Activated gamma-delta T cell (primary cell): ENCODE measurements at regions not wholly inside any gene's neighbourhood (a gene's known extent, or its start where the extent isn't known, plus 50 kb on each side); places are given as distances from the start of the nearest gene placed in this dataset.

Experiments
- DNase-seq: peaks from one replicate; lab custom pipeline; 2025; lab: John Stamatoyannopoulos, UW

- no peak for DNase-seq
Measured at GRCh38 chr3:182460303-182460702, 333.0 kb upstream of the ATP11B start.

- DNase-seq: no peak
Measured at GRCh38 chr3:182462152-182462551, 331.2 kb upstream of the ATP11B start.

GRCh38 chr3:182464513-182465145 lies 328.7 kb upstream of the ATP11B start:
- no peak for DNase-seq

DNA sequence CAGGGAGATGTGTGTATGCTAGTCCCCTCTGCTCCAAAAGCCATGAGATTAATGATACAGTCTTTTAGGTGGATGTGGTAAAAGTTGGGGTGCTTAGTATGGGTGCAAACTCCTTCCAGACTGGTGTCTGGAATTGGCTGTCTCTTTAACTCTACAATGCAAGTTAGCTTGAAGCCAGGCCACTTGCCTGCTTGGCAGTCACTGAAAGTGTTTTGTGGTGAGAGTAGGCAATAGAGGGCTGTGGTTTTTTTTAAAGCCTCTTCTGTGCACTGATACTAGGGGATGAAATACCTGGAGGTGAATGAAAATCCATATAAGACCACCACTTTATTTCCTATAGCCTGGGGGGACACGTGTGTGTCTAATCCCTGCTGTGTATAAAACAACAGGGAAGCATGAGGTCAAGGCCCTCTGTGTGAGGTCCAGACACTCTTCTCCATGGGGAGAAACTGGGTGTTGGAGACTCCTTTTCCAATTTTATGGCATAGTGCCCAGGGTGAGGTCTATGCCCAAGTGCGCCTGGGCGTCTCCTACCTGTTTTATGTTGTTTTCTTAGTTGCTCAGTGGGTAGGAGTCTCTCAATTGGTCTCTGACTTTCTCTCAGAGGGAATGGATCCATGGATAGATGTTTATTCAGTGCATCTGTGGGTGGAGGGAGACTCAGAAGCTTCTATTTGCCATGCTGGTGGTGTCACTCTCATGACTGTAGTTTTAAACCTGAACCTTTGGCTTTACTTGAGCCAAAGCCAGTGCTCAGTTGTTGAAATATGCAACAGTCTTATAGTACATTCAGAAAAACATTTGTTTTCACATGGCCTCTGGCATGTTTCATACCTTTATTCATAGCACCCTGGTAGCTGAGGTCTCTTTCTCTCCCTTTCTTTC lies 327.8 kb upstream of the ATP11B start:
- no peak for DNase-seq

DNA sequence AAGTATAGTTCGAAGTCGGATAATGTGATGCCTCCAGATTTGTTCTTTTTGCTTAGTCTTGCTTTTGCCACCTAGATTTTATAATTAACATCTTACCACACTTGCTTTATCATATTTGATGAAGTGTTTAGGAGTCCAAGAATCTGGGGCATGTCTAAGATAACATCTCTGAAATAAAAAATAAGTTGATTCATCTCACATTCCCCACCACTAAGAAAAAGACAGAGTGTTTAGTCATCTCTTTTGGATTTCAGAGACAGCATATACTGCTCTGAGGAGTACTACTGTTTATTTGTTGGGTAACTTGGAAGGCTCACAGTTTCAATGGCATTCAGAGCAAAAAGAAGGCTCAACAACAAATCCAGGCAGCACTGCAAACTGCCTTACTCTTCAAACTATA lies 324.2 kb upstream of the ATP11B start:
- DNase-seq: no peak

DNA sequence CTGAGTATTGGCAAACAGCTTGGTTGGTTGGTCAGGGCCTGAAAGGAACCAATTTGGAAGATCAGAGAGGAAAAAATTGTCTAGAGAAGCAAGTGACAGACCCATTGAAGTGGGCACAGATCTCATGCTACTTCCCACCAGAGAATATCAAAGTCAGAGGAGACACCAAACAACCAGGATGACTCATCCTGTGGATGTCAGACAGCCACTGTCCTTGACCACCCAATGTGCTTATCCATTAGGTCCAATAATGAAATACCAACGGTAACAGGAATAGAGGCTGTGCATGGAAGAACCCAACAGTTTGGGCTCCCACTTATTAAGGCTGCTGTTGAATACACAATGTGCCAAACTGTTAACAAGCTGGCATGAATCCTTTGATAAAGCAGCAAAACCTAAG lies 323.1 kb upstream of the ATP11B start:
- DNase-seq: no peak

GRCh38 chr3:182473191-182473710 lies 320.1 kb upstream of the ATP11B start:
- DNase-seq: no peak

DNA sequence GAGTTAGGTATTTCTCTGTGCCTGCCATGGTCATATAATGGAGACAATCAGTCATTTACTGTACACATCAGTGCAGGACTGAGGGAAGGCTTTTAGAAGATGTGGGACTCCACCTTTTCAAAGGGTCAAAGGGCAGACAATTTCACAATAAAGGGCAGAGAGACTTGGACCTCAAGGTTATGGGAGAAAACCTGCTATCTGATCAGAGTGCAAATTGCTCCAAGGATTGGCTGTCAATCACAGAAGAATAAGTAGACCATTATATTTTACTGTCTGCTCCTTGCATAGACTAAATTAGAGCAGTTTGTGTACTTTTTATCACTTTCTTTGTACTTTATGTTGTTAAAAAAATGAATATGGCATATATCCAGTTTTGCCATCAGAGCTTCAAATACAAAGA lies 314.9 kb upstream of the ATP11B start:
- no peak for DNase-seq

- DNase-seq: no peak
Measured at GRCh38 chr3:182479419-182480336, 313.6 kb upstream of the ATP11B start.

DNA sequence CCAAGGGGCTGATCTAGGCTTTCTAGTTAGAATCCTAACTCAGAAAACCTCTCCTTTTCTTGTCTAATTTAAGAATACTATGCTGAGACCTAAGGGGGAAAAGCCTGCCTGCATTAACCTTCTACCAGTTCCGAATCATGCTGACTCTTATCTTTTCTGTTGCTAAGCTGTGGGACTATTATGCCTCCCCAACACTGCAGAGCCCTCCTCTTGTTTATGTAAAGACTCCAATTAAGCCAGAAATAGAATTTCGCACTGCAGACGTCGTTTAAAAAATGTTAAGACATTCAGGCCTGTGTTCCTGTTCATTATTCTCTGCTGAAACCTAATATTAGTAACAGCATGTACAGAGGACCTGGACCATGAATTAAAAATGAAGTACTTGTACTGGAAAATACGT lies 310.6 kb upstream of the ATP11B start:
- no peak for DNase-seq

- no peak for DNase-seq
Measured at GRCh38 chr3:182484682-182485081, 308.6 kb upstream of the ATP11B start.

DNA sequence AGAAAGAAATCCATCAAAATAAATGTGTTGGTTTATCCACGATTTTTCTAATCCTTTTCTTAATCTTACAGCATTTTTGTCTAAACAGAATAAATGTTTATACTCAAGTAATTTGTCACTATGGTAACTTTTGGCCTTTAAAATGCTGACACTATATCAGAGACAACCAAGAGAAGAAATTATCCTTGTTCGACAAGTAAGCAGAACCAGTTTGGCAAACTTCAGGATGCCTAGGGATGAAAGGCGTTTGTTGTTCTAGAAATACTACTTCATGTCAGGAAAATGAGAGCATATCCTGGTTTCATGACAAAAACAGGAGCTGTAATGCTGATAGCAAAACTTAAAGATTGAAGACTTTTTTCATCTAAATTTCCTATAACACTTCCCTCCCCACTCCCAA lies 308.0 kb upstream of the ATP11B start:
- no peak for DNase-seq

GRCh38 chr3:182486463-182486862 lies 306.8 kb upstream of the ATP11B start:
- DNase-seq: no peak

- DNase-seq: no peak
Measured at GRCh38 chr3:182487143-182487542, 306.2 kb upstream of the ATP11B start.

- DNase-seq: no peak
Measured at GRCh38 chr3:182487611-182488010, 305.7 kb upstream of the ATP11B start.

DNA sequence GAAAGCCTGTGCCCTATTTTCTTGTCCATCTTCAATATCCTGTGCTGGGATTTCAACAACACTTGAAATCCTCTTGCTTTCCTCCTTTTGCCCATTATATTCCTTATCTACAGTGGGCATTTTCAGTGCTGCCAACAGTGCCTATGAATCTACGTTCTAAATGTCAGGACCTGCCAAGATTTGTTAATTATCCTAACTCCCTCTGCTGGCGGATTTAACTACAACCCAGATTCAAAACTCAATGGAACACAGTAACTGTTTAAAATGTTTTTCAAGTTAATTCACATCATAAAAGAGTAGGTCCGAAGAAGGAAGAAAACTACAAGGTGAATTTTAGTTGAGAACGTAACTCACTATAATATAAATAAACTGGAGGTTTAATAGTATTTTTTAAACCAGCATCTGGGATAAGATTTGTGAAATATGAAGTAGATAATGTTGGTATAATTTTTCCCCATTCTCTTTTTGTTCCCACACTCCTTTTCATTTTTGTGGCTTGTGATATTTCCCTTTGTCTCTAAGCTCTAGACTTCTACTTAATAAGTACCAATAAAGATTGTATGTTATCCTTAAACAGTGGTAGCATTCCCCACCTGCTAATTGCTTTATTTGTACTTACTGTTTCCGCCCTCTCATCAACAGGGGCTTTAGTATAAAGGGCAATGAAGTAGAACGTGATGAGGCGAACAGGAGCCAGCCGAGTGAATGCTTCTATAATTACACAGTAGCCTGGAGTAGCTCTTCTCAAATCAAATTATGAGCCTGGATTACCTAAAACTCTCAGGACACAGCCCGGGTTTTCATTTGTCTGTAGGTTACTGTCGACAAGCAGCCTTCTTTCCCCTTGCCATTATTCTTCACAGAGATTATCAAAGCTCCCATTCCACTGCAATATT lies 302.5 kb upstream of the ATP11B start:
- DNase-seq: no peak

- no peak for DNase-seq
Measured at GRCh38 chr3:182491577-182491976, 301.7 kb upstream of the ATP11B start.

DNA sequence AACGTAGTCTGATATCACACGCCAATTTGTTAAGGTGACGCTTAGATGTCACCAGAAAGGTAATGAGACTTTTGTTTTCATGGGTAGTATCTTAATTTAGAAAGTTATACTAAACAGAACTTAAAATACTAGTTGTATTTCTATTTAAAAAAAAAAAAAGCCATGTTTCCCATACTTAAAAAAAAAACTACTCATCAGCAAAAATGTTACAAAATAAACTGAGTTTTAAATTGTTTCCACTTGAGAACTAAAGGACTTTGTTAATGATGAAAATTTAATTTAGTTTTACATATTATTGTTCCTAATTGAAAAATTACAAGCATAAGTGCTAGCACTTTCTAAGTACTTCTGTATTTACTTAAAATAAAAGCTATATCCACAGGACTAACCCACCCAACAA lies 300.8 kb upstream of the ATP11B start:
- DNase-seq: no peak

DNA sequence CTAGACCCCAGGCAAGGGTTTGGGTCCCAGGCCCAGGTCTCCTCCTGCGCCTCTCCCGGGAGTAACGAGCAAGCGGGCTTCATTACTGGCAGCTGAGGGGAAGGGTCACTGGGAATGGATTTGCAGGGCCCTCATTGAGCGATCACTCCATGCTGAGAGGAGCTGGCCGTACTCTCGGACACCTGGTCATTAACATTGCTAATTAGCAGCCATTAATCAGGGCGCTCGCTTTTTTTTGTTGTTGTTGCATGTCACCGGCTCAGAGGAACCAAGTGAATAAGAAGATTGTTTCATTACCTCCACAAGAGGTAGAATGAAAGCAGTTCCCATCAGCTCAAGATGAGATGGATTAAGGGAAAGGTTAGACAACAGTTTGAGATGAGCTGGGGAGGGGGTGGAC lies 293.0 kb upstream of the ATP11B start:
- DNase-seq: no peak

DNA sequence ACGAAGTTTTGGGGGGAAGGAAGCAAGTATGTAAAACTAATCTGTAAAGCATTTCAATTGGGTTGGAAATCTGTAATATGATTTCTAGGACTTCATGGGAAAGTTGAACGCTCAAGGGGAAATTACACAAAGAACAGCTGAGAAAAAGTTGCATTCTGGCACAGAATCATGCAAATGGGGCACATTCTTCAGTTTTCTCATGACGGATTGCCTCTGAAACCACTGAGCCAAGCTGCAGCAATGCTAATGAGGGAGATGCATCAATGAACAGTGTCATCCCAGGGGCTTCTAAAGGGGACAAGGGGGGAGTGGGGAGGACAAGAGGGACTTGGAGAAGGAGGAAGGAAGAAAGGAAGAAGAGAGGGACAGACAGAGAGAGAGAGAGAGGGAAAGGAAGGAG lies 291.4 kb upstream of the ATP11B start:
- DNase-seq: no peak

DNA sequence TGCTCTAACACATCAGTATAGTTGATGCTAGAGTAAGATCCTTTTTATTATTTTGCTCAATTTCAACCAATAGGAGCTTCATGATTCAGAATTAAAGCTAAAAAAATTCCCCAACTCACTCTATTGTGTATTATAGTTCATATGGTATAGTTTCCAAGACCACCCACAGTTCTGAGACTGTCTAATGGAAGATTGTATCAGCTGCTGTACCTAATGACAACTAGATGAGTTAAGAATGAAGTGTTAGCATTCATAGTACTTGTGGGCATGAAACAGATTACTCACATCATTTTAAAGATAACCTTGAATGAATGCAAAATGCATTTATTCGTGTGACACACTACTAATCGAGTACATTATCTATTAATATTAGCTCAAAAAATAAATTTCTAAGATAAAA lies 289.9 kb upstream of the ATP11B start:
- no peak for DNase-seq
